GM12865 (cell line): ENCODE measurements at regions not wholly inside any gene's neighbourhood (a gene's known extent, or its start where the extent isn't known, plus 50 kb on each side); places are given as distances from the start of the nearest gene placed in this dataset.

ENCODE experiments used
- DNase-seq: peaks from one replicate; pipeline ENCODE4 v3.0.0; 2010; ENCODE audit warnings: low read depth
- H3K4me3 ChIP-seq: 2 replicates; pipeline ENCODE4 v1.5.1; 2011; ENCODE audit warnings: mild to moderate bottlenecking, low read depth, low read length, control low read depth
- TF ChIP-seq, protein P1 (sequence below): IDR thresholded peaks from 2 replicates; pipeline ENCODE4 v1.5.1; 2011; ENCODE audit warnings: low read length, control low read depth, low read depth, inconsistent platforms; ENCODE audit not compliant: insufficient read depth; ENCODE audit errors: missing control alignments

DNA sequence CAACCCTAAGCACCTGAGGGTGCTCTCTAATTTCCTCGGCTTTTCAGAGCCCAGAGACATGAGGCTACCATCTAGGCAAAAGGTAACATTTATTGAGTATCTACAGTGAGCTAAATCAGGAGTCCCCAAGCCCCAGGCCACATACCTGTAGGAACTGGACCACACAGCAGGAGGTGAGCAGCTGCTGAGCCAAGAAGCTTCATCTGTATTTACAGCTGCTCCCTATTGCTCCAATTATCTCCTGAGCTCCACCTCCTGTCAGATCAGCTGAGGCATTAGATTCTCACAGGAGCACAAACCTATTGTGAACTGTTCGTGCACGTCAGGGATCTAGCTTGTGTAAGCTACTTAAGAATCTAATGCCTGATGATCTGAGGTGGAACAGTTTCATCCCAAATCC, 70.2 kb downstream of the RND3 start:
- no peak for DNase-seq
- no peak overlapping the region for H3K4me3 ChIP-seq
- TF ChIP-seq, protein P1, sequence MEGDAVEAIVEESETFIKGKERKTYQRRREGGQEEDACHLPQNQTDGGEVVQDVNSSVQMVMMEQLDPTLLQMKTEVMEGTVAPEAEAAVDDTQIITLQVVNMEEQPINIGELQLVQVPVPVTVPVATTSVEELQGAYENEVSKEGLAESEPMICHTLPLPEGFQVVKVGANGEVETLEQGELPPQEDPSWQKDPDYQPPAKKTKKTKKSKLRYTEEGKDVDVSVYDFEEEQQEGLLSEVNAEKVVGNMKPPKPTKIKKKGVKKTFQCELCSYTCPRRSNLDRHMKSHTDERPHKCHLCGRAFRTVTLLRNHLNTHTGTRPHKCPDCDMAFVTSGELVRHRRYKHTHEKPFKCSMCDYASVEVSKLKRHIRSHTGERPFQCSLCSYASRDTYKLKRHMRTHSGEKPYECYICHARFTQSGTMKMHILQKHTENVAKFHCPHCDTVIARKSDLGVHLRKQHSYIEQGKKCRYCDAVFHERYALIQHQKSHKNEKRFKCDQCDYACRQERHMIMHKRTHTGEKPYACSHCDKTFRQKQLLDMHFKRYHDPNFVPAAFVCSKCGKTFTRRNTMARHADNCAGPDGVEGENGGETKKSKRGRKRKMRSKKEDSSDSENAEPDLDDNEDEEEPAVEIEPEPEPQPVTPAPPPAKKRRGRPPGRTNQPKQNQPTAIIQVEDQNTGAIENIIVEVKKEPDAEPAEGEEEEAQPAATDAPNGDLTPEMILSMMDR: no peak

DNA sequence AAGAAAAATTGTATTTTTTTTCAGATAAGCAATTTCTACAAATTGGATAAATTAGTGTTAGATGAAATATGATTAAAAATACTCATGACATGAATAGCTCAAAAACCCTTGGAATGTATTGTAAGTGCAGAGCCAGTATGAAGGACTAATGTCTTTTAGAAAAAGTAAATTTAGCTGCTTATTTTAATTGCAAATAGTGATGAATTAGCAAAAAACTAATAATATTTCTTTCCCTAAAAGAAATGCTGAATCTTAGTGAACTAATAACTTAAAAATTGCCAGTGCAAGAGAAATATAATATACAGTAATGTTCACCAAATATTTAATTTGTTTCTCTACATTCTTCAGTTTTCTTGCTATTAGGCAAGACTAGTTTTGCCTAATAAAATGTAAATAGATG, 72.4 kb downstream of the RND3 start:
- no peak for DNase-seq

DNA sequence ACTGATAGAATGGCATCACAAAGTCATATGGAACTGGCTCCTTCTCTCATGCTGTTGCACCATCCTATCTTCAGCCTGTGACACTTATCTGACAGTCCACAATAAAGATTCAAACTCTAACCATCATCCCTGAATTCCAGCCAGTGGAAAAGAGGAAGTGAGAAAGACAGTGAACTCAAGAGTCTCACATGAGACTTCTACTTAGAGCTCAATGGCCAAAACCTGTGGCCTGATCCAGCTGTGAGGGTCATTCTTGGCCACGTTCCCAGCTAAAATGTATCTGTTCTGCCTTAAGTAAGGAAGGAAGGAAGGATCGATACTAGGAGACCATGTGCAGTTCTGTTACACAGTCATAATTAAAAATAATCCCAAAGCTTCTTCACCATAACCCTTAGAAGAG, 73.6 kb downstream of the RND3 start:
- TF ChIP-seq, protein P1: no peak
- H3K4me3 ChIP-seq: no peak overlapping the region
- no peak for DNase-seq

More for the DNA sequence above, 72.4 kb downstream of the RND3 start:
- TF ChIP-seq, protein P1: no peak
- H3K4me3 ChIP-seq: no peak overlapping the region

DNA sequence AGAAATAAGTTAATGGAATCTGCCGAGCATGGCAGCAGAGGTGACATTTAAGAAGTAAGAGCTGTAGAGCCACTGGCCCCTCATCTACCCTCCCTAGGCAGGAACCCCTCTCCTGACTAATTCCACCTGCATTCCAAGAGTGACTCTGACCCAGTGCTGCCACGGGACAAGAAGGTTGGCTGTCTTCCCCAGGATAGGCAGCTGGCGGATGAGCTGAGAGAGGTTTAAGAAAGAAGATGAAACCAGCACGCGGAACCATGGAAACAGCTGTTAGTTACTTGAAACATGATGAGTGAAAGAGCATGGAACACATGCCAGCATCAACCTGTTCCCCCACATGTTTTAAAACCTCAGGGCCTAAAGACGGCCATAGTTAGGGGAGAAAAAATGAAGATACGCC, 74.1 kb downstream of the RND3 start:
- TF ChIP-seq, protein P1: no peak
- no peak overlapping the region for H3K4me3 ChIP-seq
- no peak for DNase-seq

DNA sequence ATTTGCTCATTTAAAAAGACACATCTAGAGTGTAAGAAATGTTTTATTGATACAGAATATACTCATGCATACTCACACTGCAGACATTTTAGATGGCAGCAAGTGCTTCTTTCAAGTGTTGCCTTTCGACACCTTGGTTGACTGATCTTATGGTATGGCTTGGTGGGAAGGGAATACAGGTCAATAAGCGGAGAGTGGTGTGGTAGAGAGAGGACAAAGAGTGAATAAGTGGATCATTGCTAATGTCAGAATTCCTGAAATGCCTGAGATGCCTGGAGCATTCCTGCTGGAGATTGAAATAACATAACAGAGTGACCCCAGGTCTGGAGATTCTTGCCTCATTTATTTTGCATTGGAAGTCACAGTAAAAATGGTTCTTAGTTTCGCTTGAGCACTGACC, 76.7 kb downstream of the RND3 start:
- TF ChIP-seq, protein P1: no peak
- H3K4me3 ChIP-seq: no peak overlapping the region
- DNase-seq: no peak

DNA sequence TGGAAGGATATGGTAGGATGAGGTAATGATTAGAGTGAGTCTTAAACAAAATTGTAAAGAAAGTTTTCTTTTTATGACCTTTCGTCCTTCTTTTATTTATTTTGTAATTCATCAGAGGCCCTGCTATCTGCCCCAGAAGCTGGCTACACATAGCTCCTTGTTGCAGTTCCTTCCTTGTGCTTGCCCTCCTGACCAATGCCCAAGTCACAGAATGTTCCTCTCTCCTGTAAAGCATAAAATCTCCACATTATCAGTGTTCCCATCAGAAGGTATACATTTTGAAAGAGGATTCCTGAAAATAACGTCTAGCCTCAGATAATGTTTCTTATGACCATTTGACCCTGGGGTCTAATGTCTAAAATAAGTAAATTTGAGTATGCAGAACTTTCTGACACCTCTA, 78.3 kb downstream of the RND3 start:
- no peak overlapping the region for H3K4me3 ChIP-seq
- no peak for DNase-seq
- TF ChIP-seq, protein P1: no peak

DNA sequence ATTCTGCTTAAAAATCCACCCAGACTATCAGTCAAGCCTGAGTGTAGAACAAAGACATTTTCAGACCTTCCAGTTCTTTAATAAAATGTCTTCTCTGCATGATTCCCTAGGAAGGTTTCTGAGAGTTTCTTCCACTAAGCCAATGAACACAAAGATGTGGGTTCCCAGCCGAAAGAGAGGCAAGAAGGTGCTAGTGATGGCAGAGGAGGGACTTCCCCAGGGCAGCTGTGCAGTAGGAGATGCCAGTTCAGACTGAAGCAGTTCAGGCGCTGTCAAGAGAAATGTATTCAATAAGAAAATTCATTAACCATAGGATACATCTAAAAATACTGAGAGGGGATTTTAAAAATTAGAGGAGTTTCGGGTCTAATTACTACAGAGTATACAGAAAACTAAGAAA, 83.3 kb downstream of the RND3 start:
- peak; percentile 55 for DNase-seq
- TF ChIP-seq, protein P1: no peak
- H3K4me3 ChIP-seq: no peak overlapping the region
